ENCODE measurements at regions not wholly inside any gene's neighbourhood (a gene's known extent, or its start where the extent isn't known, plus 50 kb on each side); places are given as distances from the start of the nearest gene placed in this dataset.

GRCh38 chr12:127233016-127233415, 1034.0 kb upstream of the TMEM132C start:
- Mint-ChIP-seq H3K9me3 (ENCODE audit: low read depth) (no peaks in the 10 kb centered on the region), H3K27me3 (peaks cover 5% of the 10 kb centered on the region), H3K4me3 (no peak overlapping the region), H3K36me3 (no peaks in the 10 kb centered on the region), H3K4me1 (ENCODE audit: low read depth) (no peaks in the 10 kb centered on the region), H3K27ac (no peak overlapping the region)

DNA sequence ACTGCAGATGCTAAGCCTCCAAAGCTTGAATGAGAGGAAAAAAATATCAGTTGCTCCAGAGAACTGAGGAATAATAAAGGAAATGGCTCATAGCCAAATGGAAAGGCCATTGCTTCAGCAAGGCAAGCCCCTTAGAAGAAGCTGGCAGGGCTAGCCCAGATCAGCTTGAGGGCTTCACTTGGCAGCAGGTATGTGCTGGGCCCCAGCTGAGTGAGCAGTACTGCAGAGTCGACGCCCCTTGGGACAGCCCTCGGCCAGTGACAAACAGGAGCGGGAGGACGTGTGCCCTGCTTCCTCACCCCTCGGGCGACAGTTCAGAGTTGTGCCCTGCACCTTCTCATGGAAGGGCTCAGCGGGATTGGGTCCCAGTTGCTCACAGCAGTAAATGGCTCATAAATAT, 1031.2 kb upstream of the TMEM132C start:
- peaks cover 5% of the 10 kb centered on the region for H3K27me3 Mint-ChIP-seq
- H3K9me3 Mint-ChIP-seq (ENCODE audit: low read depth) = no peaks in the 10 kb centered on the region
- no peaks in the 10 kb centered on the region for H3K36me3 Mint-ChIP-seq
- H3K4me3 Mint-ChIP-seq = no peak overlapping the region
- no peaks in the 10 kb centered on the region for H3K4me1 Mint-ChIP-seq (ENCODE audit: low read depth)
- H3K27ac Mint-ChIP-seq = no peak overlapping the region

GRCh38 chr12:127236491-127236890, 1030.5 kb upstream of the TMEM132C start:
- Mint-ChIP-seq H3K36me3 (no peaks in the 10 kb centered on the region), H3K27ac (no peak overlapping the region), H3K4me3 (no peak overlapping the region), H3K27me3 (peaks cover 5% of the 10 kb centered on the region), H3K4me1 (ENCODE audit: low read depth) (no peaks in the 10 kb centered on the region), H3K9me3 (ENCODE audit: low read depth) (no peaks in the 10 kb centered on the region)

GRCh38 chr12:127237151-127237550, 1029.8 kb upstream of the TMEM132C start:
- peaks cover 8% of the 10 kb centered on the region for H3K27me3 Mint-ChIP-seq
- no peak overlapping the region for H3K4me3 Mint-ChIP-seq
- no peaks in the 10 kb centered on the region for H3K9me3 Mint-ChIP-seq (ENCODE audit: low read depth)
- H3K4me1 Mint-ChIP-seq (ENCODE audit: low read depth) = no peaks in the 10 kb centered on the region
- H3K27ac Mint-ChIP-seq = no peak overlapping the region
- H3K36me3 Mint-ChIP-seq = no peaks in the 10 kb centered on the region

- Mint-ChIP-seq H3K4me3 (no peak overlapping the region), H3K27me3 (peaks cover 13% of the 10 kb centered on the region), H3K27ac (no peak overlapping the region), H3K9me3 (ENCODE audit: low read depth) (no peaks in the 10 kb centered on the region), H3K4me1 (ENCODE audit: low read depth) (no peaks in the 10 kb centered on the region), H3K36me3 (no peaks in the 10 kb centered on the region)
Observed at GRCh38 chr12:127238107-127238506, 1028.9 kb upstream of the TMEM132C start.

DNA sequence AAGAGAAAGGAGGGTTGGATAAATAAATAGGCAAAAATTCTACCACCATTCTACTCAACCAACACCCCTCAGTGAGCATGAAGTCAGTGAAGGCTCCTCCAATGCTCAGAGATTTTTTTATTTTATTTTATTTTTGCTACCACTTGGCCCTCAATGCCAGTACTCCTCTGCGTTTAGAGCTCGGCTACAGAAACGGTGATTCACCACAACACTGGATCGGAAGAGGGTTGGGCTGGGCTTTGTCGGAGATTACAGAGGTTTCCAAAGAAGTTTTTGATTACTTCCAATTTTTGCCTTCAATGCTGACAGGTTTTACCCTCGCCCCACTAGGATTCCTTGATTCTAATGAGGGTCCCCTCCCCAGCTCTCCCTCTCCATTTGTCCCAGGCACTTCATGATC, 1027.2 kb upstream of the TMEM132C start:
- H3K4me3 Mint-ChIP-seq = no peak overlapping the region

GRCh38 chr12:127240249-127240929, 1026.6 kb upstream of the TMEM132C start:
- Mint-ChIP-seq H3K4me3 (no peak overlapping the region), H3K27ac (no peak overlapping the region), H3K4me1 (ENCODE audit: low read depth) (no peaks in the 10 kb centered on the region), H3K27me3 (peaks cover 13% of the 10 kb centered on the region), H3K9me3 (ENCODE audit: low read depth) (no peaks in the 10 kb centered on the region), H3K36me3 (no peaks in the 10 kb centered on the region)

More for the DNA sequence above, 1027.2 kb upstream of the TMEM132C start:
- no peaks in the 10 kb centered on the region for H3K36me3 Mint-ChIP-seq
- H3K27me3 Mint-ChIP-seq = peaks cover 13% of the 10 kb centered on the region
- no peaks in the 10 kb centered on the region for H3K9me3 Mint-ChIP-seq (ENCODE audit: low read depth)
- no peak overlapping the region for H3K27ac Mint-ChIP-seq
- no peaks in the 10 kb centered on the region for H3K4me1 Mint-ChIP-seq (ENCODE audit: low read depth)

- H3K4me1 Mint-ChIP-seq (ENCODE audit: low read depth) = no peaks in the 10 kb centered on the region
- no peaks in the 10 kb centered on the region for H3K36me3 Mint-ChIP-seq
- peaks cover 15% of the 10 kb centered on the region for H3K27me3 Mint-ChIP-seq
- H3K27ac Mint-ChIP-seq = no peak overlapping the region
- H3K9me3 Mint-ChIP-seq (ENCODE audit: low read depth) = no peaks in the 10 kb centered on the region
- no peak overlapping the region for H3K4me3 Mint-ChIP-seq
Observed at GRCh38 chr12:127241072-127241817, 1025.7 kb upstream of the TMEM132C start.

- Mint-ChIP-seq H3K4me3 (no peak overlapping the region), H3K4me1 (ENCODE audit: low read depth) (no peaks in the 10 kb centered on the region), H3K9me3 (ENCODE audit: low read depth) (no peaks in the 10 kb centered on the region), H3K27ac (no peak overlapping the region), H3K27me3 (peaks cover 13% of the 10 kb centered on the region), H3K36me3 (no peaks in the 10 kb centered on the region)
Observed at GRCh38 chr12:127245009-127245408, 1022.0 kb upstream of the TMEM132C start.

GRCh38 chr12:127245437-127245836, 1021.5 kb upstream of the TMEM132C start:
- Mint-ChIP-seq H3K36me3 (no peaks in the 10 kb centered on the region), H3K4me3 (no peak overlapping the region), H3K4me1 (ENCODE audit: low read depth) (no peaks in the 10 kb centered on the region), H3K27ac (no peak overlapping the region), H3K27me3 (peaks cover 13% of the 10 kb centered on the region), H3K9me3 (ENCODE audit: low read depth) (no peaks in the 10 kb centered on the region)

GRCh38 chr12:127247937-127248336, 1019.0 kb upstream of the TMEM132C start:
- Mint-ChIP-seq H3K36me3 (no peaks in the 10 kb centered on the region), H3K27me3 (peaks cover 5% of the 10 kb centered on the region), H3K4me1 (ENCODE audit: low read depth) (no peaks in the 10 kb centered on the region), H3K4me3 (no peak overlapping the region), H3K27ac (no peak overlapping the region), H3K9me3 (ENCODE audit: low read depth) (no peaks in the 10 kb centered on the region)

- Mint-ChIP-seq H3K4me3 (no peak overlapping the region), H3K4me1 (ENCODE audit: low read depth) (no peaks in the 10 kb centered on the region), H3K27ac (no peak overlapping the region), H3K27me3 (peaks cover 6% of the 10 kb centered on the region), H3K9me3 (ENCODE audit: low read depth) (no peaks in the 10 kb centered on the region), H3K36me3 (no peaks in the 10 kb centered on the region)
Observed at GRCh38 chr12:127249428-127249827, 1017.5 kb upstream of the TMEM132C start.

DNA sequence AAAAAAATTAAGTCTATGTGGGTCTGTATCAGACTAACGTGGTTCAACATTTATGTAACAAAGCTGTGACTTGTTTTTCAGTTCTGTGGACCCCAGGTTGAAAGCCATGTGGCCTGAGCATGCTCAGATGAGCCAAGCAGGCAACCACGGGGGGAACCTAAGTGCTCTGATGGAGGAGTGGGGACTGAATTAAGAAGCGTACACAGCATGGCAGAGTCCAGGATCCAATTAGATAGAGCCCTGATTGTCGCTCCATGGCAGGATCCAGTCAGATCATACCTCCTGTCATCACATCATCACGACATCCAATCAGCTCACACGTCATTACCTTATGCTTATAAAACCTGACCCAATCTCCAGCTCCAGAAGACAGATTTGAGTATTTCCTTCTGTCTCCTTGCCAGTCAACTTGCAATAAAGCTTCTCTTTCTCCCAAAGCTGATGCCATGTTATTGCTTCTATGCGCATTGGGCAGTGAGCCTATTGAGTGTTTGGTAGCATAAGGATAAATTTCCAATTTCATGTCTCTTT, 1013.1 kb upstream of the TMEM132C start:
- H3K4me3 Mint-ChIP-seq = no peak overlapping the region
- peaks cover 6% of the 10 kb centered on the region for H3K27me3 Mint-ChIP-seq
- H3K9me3 Mint-ChIP-seq (ENCODE audit: low read depth) = no peaks in the 10 kb centered on the region
- H3K4me1 Mint-ChIP-seq (ENCODE audit: low read depth) = no peaks in the 10 kb centered on the region
- H3K36me3 Mint-ChIP-seq = no peaks in the 10 kb centered on the region
- no peak overlapping the region for H3K27ac Mint-ChIP-seq

GRCh38 chr12:127254420-127254955, 1012.5 kb upstream of the TMEM132C start:
- Mint-ChIP-seq H3K4me1 (ENCODE audit: low read depth) (no peaks in the 10 kb centered on the region), H3K4me3 (no peak overlapping the region), H3K27ac (no peak overlapping the region), H3K27me3 (peaks cover 6% of the 10 kb centered on the region), H3K36me3 (no peaks in the 10 kb centered on the region), H3K9me3 (ENCODE audit: low read depth) (no peaks in the 10 kb centered on the region)

- H3K27me3 Mint-ChIP-seq = peaks cover 3% of the 10 kb centered on the region
- H3K9me3 Mint-ChIP-seq (ENCODE audit: low read depth) = no peaks in the 10 kb centered on the region
- no peaks in the 10 kb centered on the region for H3K4me1 Mint-ChIP-seq (ENCODE audit: low read depth)
- H3K4me3 Mint-ChIP-seq = no peak overlapping the region
- H3K27ac Mint-ChIP-seq = no peak overlapping the region
- no peaks in the 10 kb centered on the region for H3K36me3 Mint-ChIP-seq
Observed at GRCh38 chr12:127257366-127257935, 1009.5 kb upstream of the TMEM132C start.
